ENCODE measurements at regions not wholly inside any gene's neighbourhood (a gene's known extent, or its start where the extent isn't known, plus 50 kb on each side); places are given as distances from the start of the nearest gene placed in this dataset.
A peak's percentile ranks its signal among the peaks of the same experiment; 100 is the strongest.

DNA sequence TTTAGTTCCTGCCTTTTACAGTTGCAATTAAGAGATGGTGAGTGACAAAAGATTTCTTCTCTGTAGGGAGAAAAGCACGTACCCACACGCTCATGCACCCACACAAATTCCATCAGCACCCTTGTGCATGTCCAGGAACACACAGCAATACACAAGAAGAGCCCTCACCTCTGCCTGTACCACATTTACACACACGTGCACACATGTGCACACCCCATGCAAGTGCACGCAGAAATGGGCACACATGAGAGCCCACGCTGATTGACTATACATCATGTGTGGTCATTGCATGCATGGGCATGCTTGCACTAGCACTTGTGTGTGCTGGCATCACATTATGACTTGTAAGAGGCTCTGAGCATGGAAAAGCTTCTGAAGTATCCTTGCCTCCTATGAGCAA, 70.5 kb downstream of the SERPINA3 start:
- DNase-seq = no peak

DNA sequence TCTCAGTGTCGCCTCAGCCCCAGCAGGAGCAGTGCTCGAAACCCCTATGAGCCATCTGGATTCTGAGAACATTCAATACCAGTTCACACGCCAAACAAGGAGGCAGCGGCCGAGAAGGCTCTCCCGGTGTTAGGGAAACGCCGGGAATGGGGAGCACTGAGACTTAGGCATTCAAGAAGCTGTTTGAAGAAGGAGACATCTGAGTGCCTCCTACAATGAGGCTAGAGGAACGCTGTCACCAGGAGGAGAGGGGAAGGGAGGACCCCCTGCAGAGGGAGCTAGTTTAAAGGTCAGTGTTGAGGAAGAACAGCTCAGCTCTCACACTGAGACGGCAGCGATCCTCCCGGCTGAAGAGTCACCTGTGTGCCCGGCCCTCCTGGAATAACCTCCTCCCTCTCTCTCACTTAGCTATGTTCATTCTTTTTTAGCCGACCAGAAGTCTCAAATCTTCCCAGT, 69.9 kb downstream of the SERPINA3 start:
- no peak for DNase-seq

DNA sequence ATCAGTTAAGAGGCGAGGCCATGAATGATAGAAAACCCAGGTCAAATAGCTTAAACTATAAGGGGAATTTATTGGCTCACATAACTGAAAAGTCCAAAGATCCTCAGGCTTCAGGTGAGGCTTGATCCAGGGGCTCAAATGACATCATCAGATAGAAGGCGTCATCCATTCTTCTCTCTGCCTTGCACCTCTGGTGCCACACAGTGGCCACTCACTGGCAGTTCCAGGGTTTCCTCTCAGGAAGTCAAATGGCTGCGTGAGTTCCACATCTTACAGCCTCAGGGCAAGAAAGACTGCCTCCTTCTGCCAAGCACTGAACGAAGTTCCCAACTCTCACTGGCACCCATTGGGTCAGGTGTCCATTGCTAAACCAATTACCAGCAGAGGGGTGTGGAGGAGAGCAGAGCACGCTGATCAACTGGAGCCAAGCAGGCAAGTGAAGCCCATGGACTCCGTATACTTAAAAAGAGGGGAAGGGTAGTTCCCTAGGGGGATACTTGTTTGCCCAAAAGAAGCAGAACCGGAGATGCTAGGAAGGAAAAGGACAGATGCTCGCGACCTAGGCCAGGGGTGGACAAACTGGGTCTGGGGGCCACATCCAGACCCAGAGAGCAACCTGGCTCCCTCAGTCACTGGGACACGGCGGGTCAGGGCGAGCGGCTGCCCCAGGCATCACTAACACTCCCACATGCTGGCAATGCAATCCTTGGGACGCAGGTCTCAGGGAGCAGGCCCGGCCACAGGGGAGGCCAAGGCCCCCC, 69.3 kb downstream of the SERPINA3 start:
- DNase-seq = peak in 2 of 51 donors; percentile 1 to 12

DNA sequence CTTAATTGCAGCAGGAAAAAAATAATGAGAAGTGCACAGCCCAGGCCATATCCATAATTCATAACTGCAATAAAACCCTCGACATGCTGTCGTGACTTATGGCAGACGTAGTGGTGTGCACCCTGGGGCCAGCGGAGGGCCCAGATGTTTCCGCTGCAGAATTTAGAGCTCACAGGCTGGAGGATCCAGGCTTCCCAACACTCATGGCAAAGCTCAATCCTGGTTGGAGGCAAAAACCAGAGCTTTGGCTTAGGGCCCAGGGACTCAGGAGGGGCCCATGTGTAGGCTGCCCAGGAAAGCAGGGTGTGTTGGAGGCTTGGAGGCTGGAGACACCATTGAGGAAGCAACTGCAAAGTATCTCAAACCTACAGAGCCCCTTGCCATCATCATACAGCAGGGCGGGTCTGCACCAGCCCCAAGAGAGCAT, 68.7 kb downstream of the SERPINA3 start:
- DNase-seq = no peak

DNA sequence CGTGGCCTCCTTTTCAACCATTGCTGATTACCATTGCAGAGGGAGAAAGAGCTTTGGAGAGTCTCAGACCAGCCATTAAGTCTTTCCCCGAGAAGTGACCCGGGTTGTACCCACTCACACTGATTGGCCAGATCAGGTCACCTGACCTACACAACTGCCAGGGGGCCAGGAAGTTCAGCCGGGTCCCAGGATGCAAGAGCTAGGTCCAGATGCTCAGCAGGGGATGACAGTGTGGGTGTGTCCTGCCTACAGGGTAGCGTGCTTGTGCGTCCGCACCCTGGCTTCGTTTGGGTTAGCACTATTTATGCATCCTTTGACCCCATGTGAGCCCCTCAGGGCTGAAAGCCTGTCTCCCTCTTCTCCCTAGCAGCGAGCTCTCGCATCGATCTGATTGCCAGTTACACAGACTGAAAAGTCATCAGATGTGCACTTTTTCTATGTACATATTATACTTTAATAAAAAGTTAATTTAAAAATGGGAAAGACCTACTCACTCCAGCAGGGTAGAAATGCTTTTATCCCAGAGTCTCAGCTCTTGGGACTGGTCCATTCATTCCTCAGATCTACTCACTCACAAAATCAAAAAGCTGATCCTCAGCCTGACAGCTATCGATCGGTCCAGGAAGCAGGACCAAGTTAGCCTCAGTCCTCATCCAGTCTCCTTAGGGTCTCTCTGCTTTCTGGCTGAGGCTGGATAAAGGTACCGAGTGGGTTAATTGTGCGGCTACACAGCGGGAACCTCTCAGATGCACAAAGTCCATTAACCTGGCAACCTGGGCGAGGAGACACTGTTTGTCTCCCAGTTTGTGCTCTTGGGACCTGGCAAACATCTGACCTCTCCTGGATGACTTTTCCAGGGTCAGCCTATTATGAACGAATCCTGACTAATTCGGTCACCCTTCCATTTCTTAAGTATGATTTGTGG, 68.0 kb downstream of the SERPINA3 start:
- DNase-seq = no peak

DNA sequence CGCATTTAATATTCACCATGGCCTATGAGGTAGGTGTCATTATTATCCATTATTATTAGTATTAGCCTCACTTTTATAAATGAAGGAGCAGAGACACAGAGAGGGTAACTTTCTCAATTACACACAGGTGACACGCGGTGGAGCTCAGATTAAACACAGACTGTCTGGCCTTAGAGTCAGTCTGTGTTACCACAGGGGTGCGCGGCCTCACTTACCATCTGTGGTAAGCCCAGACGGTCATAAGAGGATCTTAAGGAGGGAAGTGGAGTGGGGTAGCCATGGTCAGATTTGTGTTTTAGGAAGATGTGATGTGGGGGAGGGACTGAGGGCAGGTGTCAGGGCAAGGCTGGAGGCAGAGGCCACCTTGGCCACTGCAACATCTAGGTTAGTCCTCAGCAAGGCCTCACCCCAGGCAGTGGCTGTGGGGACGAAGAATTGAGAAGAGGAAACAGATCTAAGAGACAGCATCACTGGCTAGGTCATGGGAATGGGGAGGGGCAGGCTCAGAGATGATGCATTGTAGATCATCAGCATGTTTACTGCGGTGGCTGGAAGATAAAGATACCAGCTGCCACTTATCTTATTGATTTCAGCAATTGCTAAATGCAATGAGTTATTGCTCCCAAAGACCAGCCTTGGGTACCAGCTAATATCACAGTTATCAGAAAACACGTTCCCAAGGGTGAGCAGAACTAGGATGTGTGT, 67.1 kb downstream of the SERPINA3 start:
- no peak for DNase-seq

DNA sequence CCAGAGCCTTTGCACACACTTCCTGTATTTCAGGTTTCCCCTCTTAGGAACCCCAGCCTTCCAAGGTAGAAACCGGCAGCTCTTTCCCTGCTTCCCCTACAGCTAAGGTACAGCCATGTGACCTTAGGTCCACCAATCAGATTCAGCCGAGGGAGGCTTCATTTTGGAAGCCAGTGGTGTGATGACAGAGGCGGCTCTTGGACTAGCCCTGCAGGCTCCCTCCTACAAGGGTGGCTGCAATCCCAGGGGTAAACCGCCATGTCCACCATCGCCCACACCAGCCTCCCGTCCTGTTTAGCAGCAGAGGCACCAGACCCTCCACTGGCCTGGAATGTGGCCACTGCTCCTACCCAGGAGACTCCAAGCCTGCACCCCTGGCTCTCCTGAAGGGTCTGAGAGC, 65.6 kb downstream of the SERPINA3 start:
- DNase-seq = no peak

DNA sequence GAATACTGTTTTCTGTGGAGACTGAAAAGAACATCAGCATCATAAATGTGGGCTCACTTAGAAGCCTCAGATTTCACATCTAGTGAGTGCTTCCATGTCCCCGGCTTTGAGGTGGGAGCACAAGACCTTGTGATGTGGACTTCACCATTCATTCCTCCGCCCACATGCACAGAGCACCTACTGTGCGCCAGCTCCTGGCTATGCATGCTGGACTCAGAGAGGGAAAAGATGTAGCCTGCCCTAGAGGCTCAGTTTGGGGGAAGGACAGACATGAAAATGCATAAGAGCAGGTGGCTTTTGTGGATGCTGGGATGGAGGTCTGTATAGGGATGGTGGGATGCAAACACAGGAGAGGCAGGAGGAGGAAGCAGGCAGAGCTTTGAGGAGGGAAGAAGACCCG, 65.0 kb downstream of the SERPINA3 start:
- no peak for DNase-seq

DNA sequence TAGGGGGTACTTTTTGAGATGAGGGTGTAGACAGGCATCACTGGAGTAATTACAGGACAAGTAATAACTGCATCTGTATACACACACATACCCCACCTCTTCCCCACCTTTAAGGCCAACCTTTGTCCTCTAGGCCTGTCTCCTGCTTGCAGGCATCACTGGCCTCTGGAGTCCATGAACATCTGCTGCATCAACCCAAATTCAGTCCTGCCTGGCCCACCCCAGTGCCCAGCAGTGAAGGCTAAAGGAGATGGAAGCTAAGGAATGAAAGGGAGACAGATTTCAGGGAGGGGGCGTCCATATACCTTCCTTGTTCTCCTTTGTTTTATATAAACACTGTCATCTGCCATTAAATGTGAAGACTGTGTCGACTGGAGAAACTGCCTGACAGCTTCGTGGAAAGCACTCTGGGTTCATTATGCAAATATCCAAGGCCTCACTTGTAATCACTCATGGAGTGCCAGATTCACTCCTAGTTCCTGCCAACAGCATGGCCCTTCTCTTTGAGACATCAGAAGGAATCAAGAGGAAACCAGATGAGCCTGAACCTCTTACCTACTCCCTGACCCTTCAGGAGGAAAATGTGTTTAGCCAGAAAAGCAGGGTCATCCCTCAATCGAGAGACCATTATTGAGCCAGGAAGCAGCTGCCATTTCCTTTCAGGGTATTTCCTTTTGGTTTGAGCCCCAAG, 64.4 kb downstream of the SERPINA3 start:
- DNase-seq = no peak

DNA sequence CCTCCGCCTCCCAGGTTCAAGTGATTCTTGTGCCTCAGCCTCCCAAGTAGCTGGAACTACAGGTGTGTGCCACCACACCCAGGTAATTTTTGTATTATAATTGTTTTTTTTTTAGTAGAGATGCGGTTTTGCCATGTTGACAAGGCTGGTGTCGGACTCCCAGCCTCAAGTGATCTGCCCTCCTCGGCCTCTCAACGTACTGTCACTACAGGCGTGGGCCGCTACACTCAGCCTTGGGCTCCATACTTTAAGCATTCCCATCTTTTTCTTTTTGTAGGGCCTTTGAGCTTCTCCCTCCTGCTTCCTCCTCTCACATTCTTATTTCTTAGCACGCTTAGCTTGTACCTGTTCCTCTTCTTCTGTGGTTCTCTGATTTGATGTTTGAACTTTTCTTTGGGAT, 62.8 kb downstream of the SERPINA3 start:
- DNase-seq = no peak

DNA sequence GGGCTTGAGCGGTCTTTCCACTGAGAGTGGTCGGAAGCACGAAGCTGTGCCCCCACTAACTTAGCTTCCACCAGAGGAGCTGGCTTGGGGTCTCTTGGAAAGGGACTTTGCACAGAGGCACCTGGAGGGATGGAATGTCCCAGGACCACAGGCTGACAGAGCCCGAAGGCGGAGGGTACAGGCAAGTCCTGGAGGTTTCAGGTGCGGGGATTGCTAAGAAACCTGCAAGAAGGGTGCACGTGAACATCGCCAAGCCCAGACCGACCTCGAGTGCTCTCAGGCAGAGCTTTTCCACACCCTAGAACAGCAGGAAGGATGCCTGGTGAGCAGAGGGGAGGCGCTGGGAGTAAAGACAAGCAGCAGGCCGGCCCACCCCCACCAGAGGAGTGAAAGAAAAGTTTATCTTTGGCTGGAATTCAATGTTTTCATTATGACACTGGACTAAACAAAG, 61.6 kb downstream of the SERPINA3 start:
- DNase-seq = no peak
